ENCODE measurements at regions not wholly inside any gene's neighbourhood (a gene's known extent, or its start where the extent isn't known, plus 50 kb on each side); places are given as distances from the start of the nearest gene placed in this dataset.

DNA sequence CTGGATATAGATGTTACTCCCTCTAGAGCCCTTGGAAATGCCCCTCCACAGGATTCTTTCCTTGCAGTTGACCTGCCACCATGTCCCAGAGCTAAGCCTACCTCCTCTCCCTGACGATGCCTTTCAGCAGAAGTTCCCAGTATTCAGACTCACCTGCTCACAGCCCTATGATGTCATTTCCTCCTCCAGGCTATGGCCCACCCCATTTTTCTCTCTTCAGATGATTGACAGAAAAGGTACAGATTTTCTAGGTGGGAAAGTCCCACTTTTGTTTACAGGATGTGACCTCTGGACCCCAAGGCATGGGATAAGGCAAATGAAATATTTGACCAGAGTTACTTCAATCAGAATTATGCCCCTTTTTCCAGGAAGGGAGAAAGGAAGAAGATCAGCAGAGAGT is 280.2 kb upstream of the PHYHIPL start:
- no peak for TF ChIP-seq EP300 (conservative IDR thresholded peaks at IDR 0.05; ENCODE audit: poor library complexity, severe bottlenecking)
- TF ChIP-seq, protein P1, sequence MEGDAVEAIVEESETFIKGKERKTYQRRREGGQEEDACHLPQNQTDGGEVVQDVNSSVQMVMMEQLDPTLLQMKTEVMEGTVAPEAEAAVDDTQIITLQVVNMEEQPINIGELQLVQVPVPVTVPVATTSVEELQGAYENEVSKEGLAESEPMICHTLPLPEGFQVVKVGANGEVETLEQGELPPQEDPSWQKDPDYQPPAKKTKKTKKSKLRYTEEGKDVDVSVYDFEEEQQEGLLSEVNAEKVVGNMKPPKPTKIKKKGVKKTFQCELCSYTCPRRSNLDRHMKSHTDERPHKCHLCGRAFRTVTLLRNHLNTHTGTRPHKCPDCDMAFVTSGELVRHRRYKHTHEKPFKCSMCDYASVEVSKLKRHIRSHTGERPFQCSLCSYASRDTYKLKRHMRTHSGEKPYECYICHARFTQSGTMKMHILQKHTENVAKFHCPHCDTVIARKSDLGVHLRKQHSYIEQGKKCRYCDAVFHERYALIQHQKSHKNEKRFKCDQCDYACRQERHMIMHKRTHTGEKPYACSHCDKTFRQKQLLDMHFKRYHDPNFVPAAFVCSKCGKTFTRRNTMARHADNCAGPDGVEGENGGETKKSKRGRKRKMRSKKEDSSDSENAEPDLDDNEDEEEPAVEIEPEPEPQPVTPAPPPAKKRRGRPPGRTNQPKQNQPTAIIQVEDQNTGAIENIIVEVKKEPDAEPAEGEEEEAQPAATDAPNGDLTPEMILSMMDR (IDR thresholded peaks at IDR 0.05; ENCODE audit: poor library complexity, severe bottlenecking), result no peak
- TF ChIP-seq, protein P2, sequence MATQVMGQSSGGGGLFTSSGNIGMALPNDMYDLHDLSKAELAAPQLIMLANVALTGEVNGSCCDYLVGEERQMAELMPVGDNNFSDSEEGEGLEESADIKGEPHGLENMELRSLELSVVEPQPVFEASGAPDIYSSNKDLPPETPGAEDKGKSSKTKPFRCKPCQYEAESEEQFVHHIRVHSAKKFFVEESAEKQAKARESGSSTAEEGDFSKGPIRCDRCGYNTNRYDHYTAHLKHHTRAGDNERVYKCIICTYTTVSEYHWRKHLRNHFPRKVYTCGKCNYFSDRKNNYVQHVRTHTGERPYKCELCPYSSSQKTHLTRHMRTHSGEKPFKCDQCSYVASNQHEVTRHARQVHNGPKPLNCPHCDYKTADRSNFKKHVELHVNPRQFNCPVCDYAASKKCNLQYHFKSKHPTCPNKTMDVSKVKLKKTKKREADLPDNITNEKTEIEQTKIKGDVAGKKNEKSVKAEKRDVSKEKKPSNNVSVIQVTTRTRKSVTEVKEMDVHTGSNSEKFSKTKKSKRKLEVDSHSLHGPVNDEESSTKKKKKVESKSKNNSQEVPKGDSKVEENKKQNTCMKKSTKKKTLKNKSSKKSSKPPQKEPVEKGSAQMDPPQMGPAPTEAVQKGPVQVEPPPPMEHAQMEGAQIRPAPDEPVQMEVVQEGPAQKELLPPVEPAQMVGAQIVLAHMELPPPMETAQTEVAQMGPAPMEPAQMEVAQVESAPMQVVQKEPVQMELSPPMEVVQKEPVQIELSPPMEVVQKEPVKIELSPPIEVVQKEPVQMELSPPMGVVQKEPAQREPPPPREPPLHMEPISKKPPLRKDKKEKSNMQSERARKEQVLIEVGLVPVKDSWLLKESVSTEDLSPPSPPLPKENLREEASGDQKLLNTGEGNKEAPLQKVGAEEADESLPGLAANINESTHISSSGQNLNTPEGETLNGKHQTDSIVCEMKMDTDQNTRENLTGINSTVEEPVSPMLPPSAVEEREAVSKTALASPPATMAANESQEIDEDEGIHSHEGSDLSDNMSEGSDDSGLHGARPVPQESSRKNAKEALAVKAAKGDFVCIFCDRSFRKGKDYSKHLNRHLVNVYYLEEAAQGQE (IDR thresholded peaks at IDR 0.05; ENCODE audit: borderline replicate concordance), result no peak
